Tibial nerve (tissue), 4 donors: ENCODE measurements at regions not wholly inside any gene's neighbourhood (a gene's known extent, or its start where the extent isn't known, plus 50 kb on each side); places are given as distances from the start of the nearest gene placed in this dataset.

ENCODE experiments used
- EP300 ChIP-seq, 2 donors: sonication (generic); formaldehyde crosslinking; IDR thresholded peaks; one replicate each; pipeline ENCODE4 v1.6.1; 2017; ENCODE audit warnings: antibody characterized with exemption in 2 of 2, mild to moderate bottlenecking in 1 of 2
- POLR2A ChIP-seq, 2 donors: fragments of 450-650 bp; IDR thresholded peaks; one replicate each; pipeline ENCODE4 v1.6.1; 2017; ENCODE audit warnings: antibody characterized with exemption in 2 of 2, mild to moderate bottlenecking in 2 of 2, moderate library complexity in 2 of 2
- TF ChIP-seq, protein P1 (sequence below), 5 experiments: fragments of 200-600 bp in 3 of 5; fragments of 450-650 bp in 2 of 5; sonication (generic) in 3 of 5; IDR thresholded peaks; one replicate each; pipeline ENCODE4 v1.5.1; 2016 to 2019; ENCODE audit warnings: antibody characterized with exemption in 5 of 5, mild to moderate bottlenecking in 3 of 5, moderate library complexity in 2 of 5

DNA sequence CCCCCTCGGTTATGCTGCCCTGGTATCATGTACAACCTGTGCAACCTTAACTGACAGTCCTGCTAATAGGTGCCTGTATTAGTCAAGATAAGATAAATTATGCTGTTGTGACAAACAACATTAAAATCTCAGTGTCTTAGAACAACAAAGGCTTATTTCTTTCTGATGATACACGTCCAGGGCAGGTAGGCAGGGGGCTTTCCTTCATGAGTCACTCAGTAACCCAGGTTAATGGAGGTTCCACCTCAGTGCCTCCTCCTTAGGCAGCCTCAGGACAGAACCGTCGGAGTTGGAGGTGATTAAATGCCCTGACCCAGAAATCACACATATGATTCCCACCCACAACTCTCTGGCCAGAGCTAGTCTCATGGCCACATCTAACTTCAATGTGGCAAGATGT, 94.6 kb upstream of the CASZ1 start:
- TF ChIP-seq, protein P1, sequence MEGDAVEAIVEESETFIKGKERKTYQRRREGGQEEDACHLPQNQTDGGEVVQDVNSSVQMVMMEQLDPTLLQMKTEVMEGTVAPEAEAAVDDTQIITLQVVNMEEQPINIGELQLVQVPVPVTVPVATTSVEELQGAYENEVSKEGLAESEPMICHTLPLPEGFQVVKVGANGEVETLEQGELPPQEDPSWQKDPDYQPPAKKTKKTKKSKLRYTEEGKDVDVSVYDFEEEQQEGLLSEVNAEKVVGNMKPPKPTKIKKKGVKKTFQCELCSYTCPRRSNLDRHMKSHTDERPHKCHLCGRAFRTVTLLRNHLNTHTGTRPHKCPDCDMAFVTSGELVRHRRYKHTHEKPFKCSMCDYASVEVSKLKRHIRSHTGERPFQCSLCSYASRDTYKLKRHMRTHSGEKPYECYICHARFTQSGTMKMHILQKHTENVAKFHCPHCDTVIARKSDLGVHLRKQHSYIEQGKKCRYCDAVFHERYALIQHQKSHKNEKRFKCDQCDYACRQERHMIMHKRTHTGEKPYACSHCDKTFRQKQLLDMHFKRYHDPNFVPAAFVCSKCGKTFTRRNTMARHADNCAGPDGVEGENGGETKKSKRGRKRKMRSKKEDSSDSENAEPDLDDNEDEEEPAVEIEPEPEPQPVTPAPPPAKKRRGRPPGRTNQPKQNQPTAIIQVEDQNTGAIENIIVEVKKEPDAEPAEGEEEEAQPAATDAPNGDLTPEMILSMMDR (IDR thresholded peaks at IDR 0.05): no peak
- TF ChIP-seq POLR2A (IDR thresholded peaks at IDR 0.05) (no peak), EP300 (IDR thresholded peaks at IDR 0.05) (no peak)
